IMR-90 (cell line): ENCODE measurements at regions not wholly inside any gene's neighbourhood (a gene's known extent, or its start where the extent isn't known, plus 50 kb on each side); places are given as distances from the start of the nearest gene placed in this dataset.

Source experiments
- ATAC-seq: fragments of 200-7000 bp; cut with Tn5 transposase; 2 replicates; pipeline ENCODE4 v1.9.1; 2020; ENCODE audit warnings: low read depth, mild to moderate bottlenecking, moderate library complexity
- BruUV-seq: library from RNA; stranded (reverse); fragments of 400-500 nt; replicated peaks from 2 replicates; lab custom pipeline; 2021; lab: Mats Ljungman, UMichigan
- CTCF ChIA-PET: fragments of 300-600 bp; formaldehyde crosslinking; extraction: SDS; loops from one replicate; lab custom pipeline; 2021; ENCODE audit warnings: antibody characterized with exemption; lab: Yijun Ruan, JAX
- POLR2A ChIA-PET: fragments of 300-600 bp; sonication (Branson Sonifier 250); formaldehyde crosslinking; loops from one replicate; lab custom pipeline; 2022; ENCODE audit warnings: antibody characterized with exemption; ENCODE audit not compliant: unreplicated experiment; lab: Charles Lee
- DNase-seq: peaks from one replicate; pipeline ENCODE4 v3.0.0; 2013
- H2AFZ ChIP-seq: replicated peaks from 2 replicates; pipeline ENCODE3; 2013; ENCODE audit warnings: low read length, mild to moderate bottlenecking; ENCODE audit not compliant: poor library complexity
- H2AK5ac ChIP-seq: 2 replicates; pipeline ENCODE4 v1.6.1; 2013; ENCODE audit warnings: low read depth, low read length, inconsistent platforms
- H2AK9ac ChIP-seq: replicated peaks from 2 replicates; pipeline ENCODE3; 2013; ENCODE audit warnings: mild to moderate bottlenecking, low read depth, low read length, moderate library complexity; ENCODE audit not compliant: poor library complexity
- H2BK120ac ChIP-seq: 2 replicates; pipeline ENCODE4 v1.6.1; 2013; ENCODE audit warnings: low read depth, low read length, inconsistent platforms
- H2BK15ac ChIP-seq: 3 replicates; pipeline ENCODE4 v1.6.1; 2013; ENCODE audit warnings: low read depth, low read length, inconsistent platforms
- H2BK20ac ChIP-seq: 2 replicates; pipeline ENCODE4 v1.6.1; 2013; ENCODE audit warnings: low read depth, mild to moderate bottlenecking, inconsistent platforms, low read length, moderate library complexity
- H2BK5ac ChIP-seq: 2 replicates; pipeline ENCODE4 v1.6.1; 2013; ENCODE audit warnings: mild to moderate bottlenecking, low read depth, low read length, inconsistent platforms; ENCODE audit not compliant: poor library complexity, severe bottlenecking
- H3K14ac ChIP-seq: replicated peaks from 2 replicates; pipeline ENCODE4 v1.6.1; 2013; ENCODE audit warnings: low read depth, low read length, inconsistent platforms
- H3K18ac ChIP-seq: 2 replicates; pipeline ENCODE4 v1.6.1; 2013; ENCODE audit warnings: low read depth, low read length, control low read depth
- H3K23ac ChIP-seq: 2 replicates; pipeline ENCODE4 v1.6.1; 2013; ENCODE audit warnings: low read depth, low read length, inconsistent platforms
- H3K27ac ChIP-seq: 2 replicates; pipeline ENCODE4 v1.5.1; 2013; ENCODE audit warnings: mild to moderate bottlenecking, control low read depth, low read length; ENCODE audit not compliant: insufficient read depth
- H3K27me3 ChIP-seq: 2 replicates; pipeline ENCODE4 v1.6.1; 2013; ENCODE audit warnings: low read length; ENCODE audit not compliant: control insufficient read depth, insufficient read depth
- H3K36me3 ChIP-seq: 2 replicates; pipeline ENCODE4 v1.6.1; 2013; ENCODE audit warnings: low read length, mixed read lengths; ENCODE audit not compliant: control insufficient read depth, insufficient read depth
- H3K4ac ChIP-seq: 2 replicates; pipeline ENCODE4 v1.6.1; 2013; ENCODE audit warnings: low read depth, low read length, inconsistent platforms
- H3K4me1 ChIP-seq: 2 replicates; pipeline ENCODE4 v1.6.1; 2013; ENCODE audit warnings: low read length, mixed read lengths; ENCODE audit not compliant: control insufficient read depth, insufficient read depth
- H3K4me2 ChIP-seq: 2 replicates; pipeline ENCODE4 v1.6.1; 2013; ENCODE audit warnings: low read depth, mild to moderate bottlenecking, control low read depth, low read length, moderate library complexity
- H3K4me3 ChIP-seq: 2 replicates; pipeline ENCODE4 v1.5.1; 2013; ENCODE audit warnings: low read depth, mild to moderate bottlenecking, control low read depth, low read length, moderate library complexity; ENCODE audit not compliant: insufficient read depth
- H3K56ac ChIP-seq: 2 replicates; pipeline ENCODE4 v1.6.1; 2013; ENCODE audit warnings: low read length, inconsistent platforms; ENCODE audit not compliant: insufficient read depth; ENCODE audit errors: extremely low read depth
- H3K79me1 ChIP-seq, 2 experiments: 2 replicates each; pipeline ENCODE4 v1.6.1; 2013; ENCODE audit warnings: low read length in 2 of 2, inconsistent platforms in 1 of 2, low read depth in 1 of 2
- H3K9ac ChIP-seq: 2 replicates; pipeline ENCODE4 v1.6.1; 2013; ENCODE audit warnings: low read depth, low read length, control low read depth
- H3K9me1 ChIP-seq: 2 replicates; pipeline ENCODE4 v1.6.1; 2013; ENCODE audit warnings: low read length, inconsistent platforms; ENCODE audit not compliant: insufficient read depth
- H3K9me3 ChIP-seq: 2 replicates; pipeline ENCODE4 v1.6.1; 2013; ENCODE audit warnings: low read length; ENCODE audit not compliant: control insufficient read depth, insufficient read depth
- H4K20me1 ChIP-seq: 2 replicates; pipeline ENCODE4 v1.6.1; 2013; ENCODE audit warnings: low read length, inconsistent platforms; ENCODE audit not compliant: insufficient read depth
- H4K5ac ChIP-seq: 2 replicates; pipeline ENCODE4 v1.6.1; 2013; ENCODE audit warnings: mild to moderate bottlenecking, low read depth, low read length, control low read depth
- H4K8ac ChIP-seq, 2 experiments: 2 replicates each; pipeline ENCODE4 v1.6.1; 2013; ENCODE audit warnings: low read depth in 2 of 2, low read length in 2 of 2, control low read depth in 1 of 2, inconsistent platforms in 1 of 2
- H4K91ac ChIP-seq: 2 replicates; pipeline ENCODE4 v1.6.1; 2013; ENCODE audit warnings: low read depth, low read length, inconsistent platforms; ENCODE audit not compliant: insufficient read depth
- ELK1 ChIP-seq: fragments of 150-350 bp; IDR thresholded peaks from 2 replicates; pipeline ENCODE4 v1.6.1; 2016; ENCODE audit warnings: low read depth, mild to moderate bottlenecking, low read length, moderate library complexity, borderline replicate concordance
- SMC3 ChIP-seq: fragments of 150-350 bp; IDR thresholded peaks from 2 replicates; pipeline ENCODE4 v1.6.1; 2016; ENCODE audit warnings: low read depth, mild to moderate bottlenecking, antibody characterized with exemption, low read length, moderate library complexity
- WGBS, 2 experiments: methylation state at CpG; one replicate each; pipeline versions ENCODE4 v1.1.5 to v1.1.7; 2013; ENCODE audit warnings: missing lambda C conversion rate in 2 of 2; ENCODE audit not compliant: insufficient read length in 1 of 2; ENCODE audit errors: extremely low coverage in 2 of 2; 5-methylcytosine and 5-hydroxymethylcytosine counted together
- dilution Hi-C: fragments of 300-500 bp; cut with HindIII; formaldehyde crosslinking; loops from one replicate; pipeline ENCODE4 v1.14.3; 2018; ENCODE audit warnings: low sequenced_read_pairs; ENCODE audit not compliant: unreplicated experiment
- in situ Hi-C: fragments of 300-500 bp; cut with MboI; formaldehyde crosslinking; loops from 3 replicates; pipeline ENCODE4 v1.14.3; 2019; ENCODE audit warnings: low sequenced_read_pairs, inconsistent platforms, mixed read lengths
- intact Hi-C: fragments of 100-400 bp; cut with micrococcal nuclease; formaldehyde crosslinking; loops from 2 replicates; pipeline ENCODE4 v1.10.0; 2022

DNA sequence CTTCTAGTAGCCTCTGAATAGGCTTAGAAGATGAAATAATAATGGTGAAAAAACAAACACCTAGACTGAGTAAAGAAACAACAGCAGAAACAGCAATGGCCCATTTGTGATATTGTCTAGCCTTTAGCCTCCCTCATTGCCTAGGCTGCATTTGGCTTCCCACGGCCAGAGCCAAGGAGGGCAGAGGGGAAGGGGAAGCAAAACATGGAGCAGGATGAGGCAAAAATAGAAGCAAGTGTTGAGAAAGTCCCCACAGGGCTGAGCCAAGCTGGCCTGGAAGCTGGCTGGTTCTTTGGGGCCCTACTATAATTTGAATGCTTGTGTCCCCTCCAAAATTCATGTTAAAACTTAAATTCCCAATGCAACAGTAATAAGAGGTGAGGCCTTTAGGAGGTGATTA lies 60.2 kb upstream of the KSR1 start:
- ATAC-seq (no peak), DNase-seq (no peak)
- Histone ChIP-seq H4K8ac (no peak overlapping the region), H3K79me1 (no peaks in the 10 kb centered on the region), H4K91ac (no peak overlapping the region), H2AFZ (no peak overlapping the region), H2AK5ac (no peak overlapping the region), H3K56ac (no peak overlapping the region), H3K18ac (no peak overlapping the region), H2BK5ac (no peak overlapping the region), H3K4me1 (peaks cover 3% of the 10 kb centered on the region; the same call in 1 of the 2 replicates), H3K4ac (no peak overlapping the region), H3K14ac (no peak overlapping the region), H2BK20ac (no peak overlapping the region), H3K4me3 (no peak overlapping the region), H3K36me3 (no peaks in the 10 kb centered on the region), H3K9ac (no peak overlapping the region), H3K9me3 (peaks cover 2% of the 10 kb centered on the region; the same call in 1 of the 2 replicates), H2BK120ac (no peak overlapping the region), H2BK15ac (no peak overlapping the region), H3K4me2 (no peak overlapping the region), H3K27me3 (peaks cover 4% of the 10 kb centered on the region; the same call in 1 of the 2 replicates), H3K23ac (no peak overlapping the region), H2AK9ac (no peak overlapping the region), H3K9me1 (no peaks in the 10 kb centered on the region), H3K27ac (no peak overlapping the region), H4K20me1 (no peaks in the 10 kb centered on the region; the same call in 1 of the 2 replicates), H4K5ac (no peak overlapping the region)
- no TSS peak for BruUV-seq
- CTCF ChIA-PET: no interaction called here
- WGBS, 2 experiments: no CpG with 5 or more reads among the region's 1 CpG
- no peak for TF ChIP-seq SMC3
- no peak for TF ChIP-seq ELK1
- in situ Hi-C loops: no loop called here
- dilution Hi-C loops: no loop called here
- intact Hi-C loops: no loop called here
- POLR2A ChIA-PET: no interaction called here
